ENCODE measurements at regions not wholly inside any gene's neighbourhood (a gene's known extent, or its start where the extent isn't known, plus 50 kb on each side); places are given as distances from the start of the nearest gene placed in this dataset.

DNA sequence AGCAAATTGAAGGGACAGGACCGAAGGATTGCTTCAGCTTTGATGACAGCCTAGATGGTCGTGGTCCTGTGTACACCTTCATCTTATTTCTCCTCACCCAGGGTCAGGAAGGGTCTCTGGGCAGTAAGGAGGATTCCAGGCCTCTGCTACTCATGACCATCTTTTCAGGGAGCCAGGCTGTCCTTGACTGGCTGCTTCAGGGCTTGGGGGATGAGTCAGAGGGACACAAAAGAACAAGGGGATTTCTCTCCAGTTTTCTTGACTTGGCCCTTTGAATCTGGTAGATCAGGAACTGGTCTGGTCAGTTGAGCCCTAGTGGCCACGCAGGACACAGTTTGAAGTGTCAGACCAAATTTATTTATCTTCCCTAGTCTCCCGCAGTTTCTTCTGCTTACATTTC lies 402.1 kb upstream of the CHD6 start:
- in situ Hi-C loops (cut with MboI; ENCODE audit: low pct_unique_long_range_greater_than_20kb, low sequenced_read_pairs): no loop called here
- DNase-seq: no peak

DNA sequence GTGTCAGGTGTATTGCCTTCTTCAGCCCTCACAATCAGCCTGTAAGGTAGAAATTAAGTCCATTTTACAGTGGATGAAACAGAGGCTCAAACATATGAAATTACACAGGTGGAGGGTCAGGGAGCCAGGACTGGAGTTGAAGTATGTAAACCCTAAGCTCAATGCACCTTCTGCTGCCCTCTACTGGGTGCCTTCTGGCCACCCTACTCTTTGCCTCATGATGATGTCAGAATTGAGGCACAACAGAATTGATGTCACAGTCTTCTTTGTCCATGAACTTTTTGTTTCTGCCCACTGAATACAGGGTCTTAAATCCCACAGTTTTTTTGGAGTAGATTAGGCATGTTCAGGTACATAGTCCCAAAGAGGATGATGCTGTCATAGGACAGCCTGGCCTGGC lies 400.8 kb upstream of the CHD6 start:
- in situ Hi-C loops (cut with MboI; ENCODE audit: low pct_unique_long_range_greater_than_20kb, low sequenced_read_pairs): no loop called here
- DNase-seq: no peak

DNA sequence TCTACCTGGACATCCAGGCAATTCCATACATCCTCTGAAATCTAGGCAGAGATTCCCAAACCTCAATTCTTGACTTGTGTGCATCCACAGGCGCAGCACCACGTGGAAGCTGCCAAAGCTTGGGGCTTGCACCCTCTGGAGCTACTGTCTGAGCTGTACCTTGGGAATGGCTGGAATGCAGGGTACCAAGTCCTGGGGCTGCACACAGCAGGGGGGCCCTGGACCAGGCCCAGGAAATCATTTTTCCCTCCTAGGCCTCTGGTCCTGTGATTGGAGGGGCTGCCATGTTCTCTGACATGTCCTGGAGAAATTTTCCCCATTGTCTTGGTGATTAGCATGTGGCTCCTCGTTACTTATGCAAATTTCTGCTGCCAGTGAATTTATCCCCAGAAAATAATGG lies 391.9 kb upstream of the CHD6 start:
- no peak for DNase-seq

DNA sequence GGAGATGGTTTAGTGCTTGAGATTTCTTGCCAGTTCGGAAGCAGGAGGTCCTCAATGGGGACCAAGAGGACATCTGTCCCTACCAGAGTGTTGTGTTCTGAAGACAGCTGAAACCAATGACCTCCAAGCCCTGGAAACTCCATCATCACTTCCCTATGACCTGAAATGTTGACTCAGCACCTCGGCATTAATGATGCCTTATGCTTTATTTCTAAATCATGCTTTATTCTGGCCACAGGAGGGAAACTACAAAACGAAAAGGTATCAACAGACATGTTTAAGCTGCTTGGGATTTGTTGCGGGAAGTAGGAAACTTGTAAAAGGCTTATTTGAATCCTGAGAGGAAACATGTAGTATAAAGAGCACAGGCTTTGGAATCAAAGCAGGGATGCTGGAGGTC lies 389.1 kb upstream of the CHD6 start:
- DNase-seq: no peak
- in situ Hi-C loops (cut with MboI; ENCODE audit: low pct_unique_long_range_greater_than_20kb, low sequenced_read_pairs): no loop called here

More for the DNA sequence above, 391.9 kb upstream of the CHD6 start:
- in situ Hi-C loops (cut with MboI; ENCODE audit: low pct_unique_long_range_greater_than_20kb, low sequenced_read_pairs): no loop called here

DNA sequence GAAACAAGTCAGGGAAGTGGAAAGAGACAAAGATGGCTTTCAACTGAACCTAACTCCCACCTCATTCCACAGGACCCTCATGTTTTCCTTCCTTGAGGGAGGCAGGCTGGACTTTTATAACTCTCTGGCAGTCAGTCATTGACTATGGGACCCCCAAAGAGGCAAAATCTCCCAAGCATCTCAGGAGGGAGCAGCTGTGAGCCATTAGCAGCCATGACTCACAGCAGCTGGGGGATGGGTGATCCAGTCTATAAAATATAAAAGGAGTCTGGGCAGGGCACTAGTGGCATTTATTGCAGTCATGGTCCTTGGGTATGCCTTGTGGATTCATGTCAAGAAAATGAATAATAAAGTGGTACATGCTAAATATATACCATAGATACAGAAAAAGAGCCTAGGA lies 387.0 kb upstream of the CHD6 start:
- in situ Hi-C loops (cut with MboI; ENCODE audit: low pct_unique_long_range_greater_than_20kb, low sequenced_read_pairs): no loop called here
- no peak for DNase-seq

DNA sequence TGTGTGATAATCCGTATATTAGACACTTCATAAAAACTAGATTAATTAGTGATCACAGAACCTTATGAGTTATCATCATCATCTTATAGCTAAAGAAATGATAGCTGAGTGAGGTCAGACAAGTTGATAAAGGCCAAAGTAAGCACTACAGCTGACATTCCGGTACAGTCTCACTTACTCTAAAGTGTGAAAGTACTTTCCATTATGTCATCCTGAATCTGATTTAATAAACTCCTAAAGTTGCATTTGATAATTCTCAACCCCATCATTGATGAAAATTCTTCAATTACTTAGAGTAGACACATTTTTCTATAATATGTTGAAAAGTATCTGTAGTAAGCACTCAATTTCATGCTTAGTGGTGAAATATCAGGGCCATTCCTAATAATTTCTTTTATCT lies 385.2 kb upstream of the CHD6 start:
- no peak for DNase-seq
- in situ Hi-C loops (cut with MboI; ENCODE audit: low pct_unique_long_range_greater_than_20kb, low sequenced_read_pairs): no loop called here

DNA sequence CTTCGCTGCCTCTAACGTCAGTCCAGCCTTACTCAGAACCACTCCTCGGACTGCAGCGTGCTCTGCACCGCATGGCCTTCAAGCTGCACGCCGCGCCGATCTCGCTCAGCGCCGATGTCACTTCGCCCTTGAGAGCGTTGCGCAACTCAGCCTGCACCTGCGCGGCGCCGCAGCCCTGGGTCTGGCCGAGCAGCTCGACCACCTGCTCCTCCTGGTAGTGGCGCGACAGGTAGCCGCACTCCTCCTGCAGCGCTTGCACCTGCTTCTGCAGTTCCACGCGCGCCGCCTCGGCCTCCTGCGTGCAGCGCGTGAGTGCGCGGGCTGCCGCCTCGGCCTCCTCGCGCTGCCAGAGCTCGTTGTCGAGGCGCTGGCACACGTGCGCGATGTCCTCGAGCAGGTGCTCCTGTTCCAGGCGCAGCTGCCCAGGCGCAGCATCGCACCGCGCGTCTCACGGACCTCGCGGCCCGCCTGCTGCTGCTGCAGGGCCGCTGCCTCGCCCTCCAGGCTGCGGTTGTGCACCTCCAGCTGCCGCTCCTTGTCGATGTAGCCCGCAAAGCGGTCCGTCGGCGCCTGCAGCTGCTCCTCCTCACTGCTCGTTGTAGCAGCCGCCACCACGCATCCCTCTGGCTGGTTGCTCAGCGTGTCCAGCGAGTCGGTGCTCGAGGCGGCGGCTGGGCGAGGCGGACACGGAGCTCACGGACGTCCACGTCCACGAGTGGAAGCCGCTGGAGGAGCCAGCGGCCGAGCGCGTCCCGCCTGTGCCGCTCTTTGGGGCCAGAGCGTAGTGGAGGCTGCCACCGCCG lies 380.6 kb upstream of the CHD6 start:
- DNase-seq: no peak
- in situ Hi-C loops (cut with MboI; ENCODE audit: low pct_unique_long_range_greater_than_20kb, low sequenced_read_pairs): no loop called here

DNA sequence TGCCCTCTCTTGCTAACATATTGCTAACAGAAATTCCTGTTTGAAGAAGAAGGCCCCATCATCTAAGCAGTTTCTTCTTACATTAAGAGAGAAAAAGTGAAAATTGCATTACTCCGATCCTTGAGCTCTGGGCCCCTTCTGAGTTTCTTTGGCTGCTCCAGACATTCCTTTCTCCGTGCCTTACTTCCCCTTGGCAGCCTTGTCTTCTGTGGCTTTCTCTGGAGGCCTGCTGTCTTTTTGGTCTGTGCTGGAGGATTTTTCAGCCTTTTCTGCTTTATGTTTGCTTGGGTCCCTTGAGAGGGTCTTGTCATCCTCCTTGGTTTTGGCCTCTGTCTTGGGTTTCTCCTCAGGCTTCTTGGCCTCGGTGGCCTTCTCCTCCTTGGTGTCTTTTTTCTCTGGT lies 378.8 kb upstream of the CHD6 start:
- in situ Hi-C loops (cut with MboI; ENCODE audit: low pct_unique_long_range_greater_than_20kb, low sequenced_read_pairs): no loop called here
- DNase-seq: no peak

DNA sequence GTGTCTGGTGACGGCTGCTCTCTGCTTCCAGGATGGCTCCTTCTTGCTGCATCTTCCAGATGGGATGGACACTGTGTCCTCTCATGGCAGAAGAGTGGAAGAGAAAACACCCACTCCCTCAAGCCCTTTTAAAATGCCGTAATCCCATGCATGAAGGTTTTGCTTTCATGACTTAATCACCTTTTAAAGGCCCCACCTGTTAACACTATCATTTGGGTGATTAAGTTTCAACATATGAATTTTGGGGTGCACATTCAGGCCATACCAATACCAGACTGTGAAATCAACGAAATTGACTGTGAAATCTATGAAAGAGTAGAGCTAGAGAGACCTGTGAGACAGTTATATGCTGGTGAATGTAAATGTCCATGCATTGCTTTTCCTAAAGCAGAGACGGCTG lies 374.3 kb upstream of the CHD6 start:
- DNase-seq: no peak
- in situ Hi-C loops (cut with MboI; ENCODE audit: low pct_unique_long_range_greater_than_20kb, low sequenced_read_pairs): no loop called here

DNA sequence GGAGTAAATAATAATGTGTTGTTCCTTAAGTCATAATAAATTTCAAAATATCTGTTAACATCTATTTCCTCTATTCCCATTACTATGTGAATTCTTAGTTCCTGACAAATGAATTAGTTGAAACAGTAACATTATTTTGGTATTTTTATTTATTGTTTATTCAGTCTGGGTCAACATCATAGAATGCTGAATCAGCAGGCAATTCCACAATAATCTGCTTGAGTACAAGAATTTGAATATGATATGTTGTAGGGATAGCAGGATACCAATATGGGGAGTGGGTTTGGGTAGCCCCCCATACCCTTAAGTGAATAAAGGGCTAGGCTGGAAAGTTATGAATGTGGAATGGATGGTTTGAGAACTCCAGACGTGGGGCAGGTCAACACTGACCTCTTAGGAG lies 373.2 kb upstream of the CHD6 start:
- DNase-seq: no peak
- in situ Hi-C loops (cut with MboI; ENCODE audit: low pct_unique_long_range_greater_than_20kb, low sequenced_read_pairs): no loop called here

DNA sequence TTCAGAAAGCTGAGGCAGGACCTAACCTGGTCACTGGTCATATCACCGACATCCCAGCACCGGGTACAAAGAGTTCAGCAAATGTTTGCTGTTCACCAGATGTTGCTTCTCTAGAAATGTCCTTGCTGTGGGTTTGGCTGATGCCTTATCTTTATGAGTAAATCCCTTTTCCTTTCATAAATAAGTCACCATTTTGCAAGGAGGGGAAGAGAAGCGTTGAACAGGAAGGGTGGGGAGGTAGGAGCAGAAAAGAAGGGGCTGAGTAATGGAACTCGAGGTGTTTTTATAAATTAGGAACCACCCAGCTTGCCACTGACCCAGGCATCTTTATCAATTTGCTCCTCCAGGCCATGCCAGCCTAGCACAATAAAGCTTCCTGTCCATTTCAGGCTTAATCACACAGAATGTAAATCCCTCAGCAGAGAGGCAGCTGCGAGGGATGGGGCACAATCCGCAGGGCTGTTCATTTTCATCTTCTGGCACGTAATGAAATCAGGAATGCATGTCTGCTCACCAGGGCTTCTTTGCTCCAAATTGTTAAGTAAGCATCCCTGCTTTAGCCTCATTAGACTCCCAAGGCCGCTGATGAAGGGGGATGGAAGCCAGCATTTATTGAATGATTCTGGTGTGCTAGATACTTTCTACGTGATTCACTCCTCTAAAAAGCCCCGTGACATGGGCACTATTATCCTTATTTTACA lies 371.9 kb upstream of the CHD6 start:
- no peak for DNase-seq
- in situ Hi-C loops (cut with MboI; ENCODE audit: low pct_unique_long_range_greater_than_20kb, low sequenced_read_pairs): no loop called here

DNA sequence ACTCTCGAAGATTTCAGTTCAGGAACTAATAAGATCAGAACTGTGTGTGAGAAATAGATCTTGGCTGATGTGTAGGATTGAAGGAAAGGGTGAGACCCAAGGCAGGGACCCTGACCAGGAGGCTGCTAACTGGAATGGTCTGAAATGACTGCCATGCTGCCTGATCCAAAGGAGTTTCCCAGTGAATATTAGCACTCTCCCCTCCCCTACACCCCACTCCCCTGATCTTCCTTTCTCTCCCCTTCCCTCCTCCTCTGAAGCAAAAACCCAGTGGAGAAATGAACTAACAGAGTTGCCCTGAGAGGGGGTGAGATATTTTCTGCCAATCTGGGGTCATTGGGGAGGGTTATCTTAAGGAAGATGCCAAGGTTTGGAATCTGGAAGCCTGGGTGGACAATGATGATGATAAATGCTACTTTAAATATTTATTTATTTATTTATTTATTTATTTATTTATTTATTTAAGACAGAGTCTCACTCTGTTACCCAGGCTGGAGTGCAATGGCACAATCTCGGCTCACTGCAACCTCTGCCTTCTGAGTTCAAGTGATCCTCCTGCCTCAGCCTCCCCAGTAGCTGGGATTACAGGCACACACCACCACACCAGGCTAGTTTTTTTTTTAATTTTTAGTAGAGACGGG lies 371.0 kb upstream of the CHD6 start:
- DNase-seq: no peak

DNA sequence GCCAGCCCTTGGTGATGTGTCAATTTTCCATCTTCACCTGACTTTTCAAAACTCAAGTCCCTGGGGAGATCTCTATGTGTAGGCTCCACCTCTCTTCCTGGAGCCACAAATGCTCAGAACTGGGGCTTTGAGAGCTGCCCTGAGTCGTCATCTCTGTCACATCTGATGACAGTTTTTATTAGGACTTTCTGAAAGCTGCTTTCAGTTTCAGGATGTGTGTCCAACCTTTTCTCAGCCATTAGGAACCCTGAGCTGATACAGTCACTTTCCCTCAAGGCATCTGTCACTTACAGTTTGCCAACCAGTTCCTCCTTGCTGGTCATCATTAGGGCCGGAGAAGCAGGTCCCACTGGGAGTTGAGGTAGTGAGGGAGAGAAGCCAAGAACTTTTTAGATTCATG lies 365.9 kb upstream of the CHD6 start:
- in situ Hi-C loops (cut with MboI; ENCODE audit: low pct_unique_long_range_greater_than_20kb, low sequenced_read_pairs): no loop called here
- DNase-seq: no peak

More for the DNA sequence above, 371.0 kb upstream of the CHD6 start:
- in situ Hi-C loops (cut with MboI; ENCODE audit: low pct_unique_long_range_greater_than_20kb, low sequenced_read_pairs): no loop called here

DNA sequence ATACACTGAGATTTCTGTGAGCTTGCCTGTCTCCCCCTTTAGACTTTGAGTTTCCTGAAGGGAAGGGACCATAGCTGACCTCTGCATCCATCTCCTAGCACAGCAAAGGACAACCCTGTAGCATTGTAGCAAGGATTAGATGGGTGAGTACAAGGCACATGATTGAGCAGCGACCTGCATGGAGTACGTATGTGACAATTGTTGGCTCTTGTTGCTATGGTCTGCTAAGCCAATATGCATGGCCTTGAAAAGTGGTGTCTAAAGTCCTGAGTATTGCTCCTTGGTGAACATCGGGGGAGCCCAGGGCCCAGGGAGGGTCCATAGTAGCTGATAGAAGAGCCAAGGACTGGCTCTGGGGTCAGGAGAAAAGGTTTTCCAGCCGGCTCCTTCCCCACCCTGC lies 365.0 kb upstream of the CHD6 start:
- DNase-seq: no peak
- in situ Hi-C loops (cut with MboI; ENCODE audit: low pct_unique_long_range_greater_than_20kb, low sequenced_read_pairs): no loop called here

DNA sequence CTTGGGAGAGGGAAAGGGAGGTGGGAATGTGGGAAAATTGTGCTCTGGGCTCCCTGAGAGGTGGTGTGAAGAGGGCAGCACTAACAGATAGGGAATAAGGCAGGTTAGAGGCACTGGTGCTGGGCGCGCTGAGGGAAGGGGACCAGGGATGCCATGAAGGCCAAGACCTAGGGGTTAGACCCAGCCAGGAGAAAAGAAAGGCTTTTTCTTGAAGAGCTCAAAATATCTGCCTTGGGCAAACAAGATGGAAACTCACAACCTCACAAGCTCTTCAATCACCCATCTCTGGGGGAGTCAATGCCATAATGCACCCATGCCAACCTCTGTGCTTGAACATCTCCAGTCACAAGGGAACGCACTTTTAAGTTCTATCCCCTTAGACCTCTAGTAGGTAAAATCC lies 363.6 kb upstream of the CHD6 start:
- in situ Hi-C loops (cut with MboI; ENCODE audit: low pct_unique_long_range_greater_than_20kb, low sequenced_read_pairs): no loop called here
- DNase-seq: no peak

DNA sequence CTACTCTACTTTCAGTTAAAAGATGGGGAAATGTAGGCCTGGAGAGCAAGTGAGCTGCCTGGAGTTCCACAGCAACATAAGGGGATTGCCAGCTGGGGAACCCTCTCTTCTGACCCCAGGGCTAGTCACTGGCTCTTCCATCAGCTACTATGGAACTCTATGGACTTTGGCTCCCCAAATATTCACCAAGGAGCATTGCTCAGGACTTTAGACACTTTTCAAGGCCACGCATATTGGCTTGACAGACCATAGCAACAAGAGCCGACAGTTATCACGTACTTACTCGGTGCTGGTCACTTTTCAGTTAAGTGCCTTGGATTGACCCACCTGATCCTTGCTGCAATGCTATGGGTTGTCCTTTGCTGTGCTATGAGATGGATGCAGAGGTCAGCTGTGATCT lies 360.7 kb upstream of the CHD6 start:
- in situ Hi-C loops (cut with MboI; ENCODE audit: low pct_unique_long_range_greater_than_20kb, low sequenced_read_pairs): no loop called here
- DNase-seq: no peak

DNA sequence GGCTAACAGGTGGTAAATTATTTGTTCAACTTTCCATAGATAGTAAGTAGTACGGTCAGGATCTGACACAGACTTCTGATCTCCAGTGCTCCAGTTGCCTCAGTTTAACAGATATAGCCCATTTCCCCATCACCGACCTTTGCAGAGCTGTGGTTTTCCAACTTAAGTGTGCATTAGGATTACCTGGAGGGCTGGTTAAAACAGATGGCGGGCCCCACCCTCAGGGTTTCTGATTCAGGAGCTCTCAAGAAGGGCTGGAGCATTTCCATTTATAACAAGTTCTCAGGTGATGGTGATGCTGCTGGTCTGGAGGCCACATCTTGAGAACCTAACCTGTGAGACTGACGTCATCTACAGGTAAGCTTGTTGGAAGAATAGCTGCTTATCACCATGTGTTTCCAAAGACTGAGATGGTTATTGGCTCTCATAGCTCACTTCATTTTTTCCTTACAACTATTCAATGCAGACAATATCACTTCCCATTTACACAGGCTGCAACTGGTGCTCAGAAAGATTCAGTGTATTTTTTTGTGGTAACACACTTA lies 360.1 kb upstream of the CHD6 start:
- no peak for DNase-seq
- in situ Hi-C loops (cut with MboI; ENCODE audit: low pct_unique_long_range_greater_than_20kb, low sequenced_read_pairs): no loop called here

DNA sequence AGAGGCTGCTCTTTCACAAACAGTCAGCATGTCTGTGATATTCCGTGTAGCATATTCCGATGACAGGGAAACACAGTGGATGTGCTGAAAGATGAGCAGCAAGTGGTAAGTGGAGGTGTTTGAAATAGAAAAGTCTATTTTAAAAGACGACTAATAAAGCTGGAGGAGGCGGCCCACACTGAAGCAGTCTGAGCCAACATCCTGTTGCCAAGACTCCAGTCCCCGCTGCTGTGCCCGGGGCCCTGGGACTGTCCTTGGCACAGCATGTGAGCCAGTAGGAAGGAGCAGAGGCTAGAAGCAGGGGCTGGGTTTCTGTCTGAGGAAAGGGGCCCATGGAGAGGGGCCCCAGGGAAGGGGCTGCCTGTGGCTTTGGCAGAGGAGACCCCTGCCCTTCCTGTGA lies 351.5 kb upstream of the CHD6 start:
- DNase-seq: no peak
- in situ Hi-C loops (cut with MboI; ENCODE audit: low pct_unique_long_range_greater_than_20kb, low sequenced_read_pairs): no loop called here

DNA sequence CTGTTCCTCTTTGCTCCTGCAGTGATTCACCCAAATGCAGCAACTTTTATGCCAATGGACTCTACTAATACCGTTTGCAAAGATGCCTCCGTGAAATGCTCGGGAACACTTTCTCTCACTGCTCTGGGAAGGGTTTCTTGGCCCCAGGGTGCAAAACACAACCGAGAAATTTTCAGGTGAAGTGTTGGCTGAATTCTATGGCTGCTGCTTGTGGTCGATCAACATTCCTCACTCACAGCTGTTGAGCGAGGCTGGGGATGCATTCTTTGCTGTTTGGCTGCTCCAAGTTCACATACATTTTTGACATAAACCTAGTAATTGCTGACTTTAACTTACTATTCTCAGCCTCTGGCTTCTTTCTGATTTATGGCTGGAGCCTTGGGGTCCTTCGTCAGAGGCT lies 342.0 kb upstream of the CHD6 start:
- in situ Hi-C loops (cut with MboI; ENCODE audit: low pct_unique_long_range_greater_than_20kb, low sequenced_read_pairs): no loop called here
- no peak for DNase-seq

DNA sequence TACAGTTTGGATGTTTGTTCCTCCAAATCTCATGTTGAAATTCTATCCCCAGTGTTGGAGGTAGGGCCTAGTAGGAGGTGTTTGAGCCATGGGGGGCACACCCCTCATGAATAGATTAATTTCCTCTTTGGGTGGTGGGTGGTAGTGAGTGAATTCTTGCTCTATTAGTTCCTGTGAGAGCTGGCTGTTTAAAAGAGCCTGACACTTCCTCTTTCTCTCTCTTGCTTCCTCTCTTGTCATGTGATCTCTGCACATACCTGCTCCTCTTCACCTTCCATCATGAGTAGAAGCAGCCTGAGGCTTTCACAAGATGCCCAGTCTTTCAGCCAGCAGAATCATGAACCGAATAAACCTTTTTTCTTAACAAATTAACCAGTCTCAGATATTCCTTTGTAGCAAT lies 340.2 kb upstream of the CHD6 start:
- in situ Hi-C loops (cut with MboI; ENCODE audit: low pct_unique_long_range_greater_than_20kb, low sequenced_read_pairs): no loop called here

More for the DNA sequence above, 340.2 kb upstream of the CHD6 start:
- no peak for DNase-seq
